Activated CD4-positive, CD25-positive, alpha-beta regulatory T cell (primary cell): ENCODE measurements at regions not wholly inside any gene's neighbourhood (a gene's known extent, or its start where the extent isn't known, plus 50 kb on each side); places are given as distances from the start of the nearest gene placed in this dataset.
"Not testable (repeated sequence)": the region's sequence is repeated elsewhere in the genome, so short reads cannot be mapped to it uniquely, and the experiment has no call there.

Experiments
- DNase-seq, 4 experiments: peaks; one replicate each; lab custom pipeline; 2025; lab: John Stamatoyannopoulos, UW

DNA sequence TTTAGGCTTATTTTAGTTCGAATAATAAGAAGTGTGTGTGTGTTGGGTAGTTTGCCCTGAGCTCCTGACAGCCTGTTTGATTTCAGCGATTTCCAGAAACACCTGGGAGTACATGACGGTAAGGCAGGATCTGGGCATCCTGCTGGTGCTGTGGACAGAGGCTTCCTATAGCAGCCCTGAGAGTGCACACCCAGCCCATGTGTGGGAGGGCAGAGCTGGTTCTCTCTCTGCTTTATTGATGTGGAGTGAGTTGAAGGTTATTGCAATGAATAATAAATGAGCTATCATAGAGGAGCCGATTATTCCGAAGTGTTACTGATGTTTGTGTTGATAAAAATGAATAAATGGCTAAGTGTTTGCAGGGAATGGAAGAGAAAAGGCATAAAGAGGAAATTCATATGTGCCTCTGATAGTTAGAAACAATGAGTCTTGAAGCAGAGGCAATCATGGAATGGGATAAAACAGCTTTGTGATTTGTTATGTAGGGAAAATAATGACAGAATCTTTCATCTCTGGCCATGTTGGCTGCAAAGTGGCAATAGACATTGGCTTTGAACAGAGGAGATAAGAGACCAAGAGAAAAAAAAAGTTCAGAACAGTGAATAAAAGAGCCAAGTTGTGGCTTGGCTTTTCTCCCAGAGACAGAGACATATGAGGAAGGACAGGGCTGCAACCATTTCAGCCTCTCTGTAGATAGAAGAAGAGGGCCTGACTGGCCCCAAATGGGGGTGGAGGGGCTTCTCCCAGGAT, 166.2 kb upstream of the CHD6 start:
- DNase-seq = no peak

DNA sequence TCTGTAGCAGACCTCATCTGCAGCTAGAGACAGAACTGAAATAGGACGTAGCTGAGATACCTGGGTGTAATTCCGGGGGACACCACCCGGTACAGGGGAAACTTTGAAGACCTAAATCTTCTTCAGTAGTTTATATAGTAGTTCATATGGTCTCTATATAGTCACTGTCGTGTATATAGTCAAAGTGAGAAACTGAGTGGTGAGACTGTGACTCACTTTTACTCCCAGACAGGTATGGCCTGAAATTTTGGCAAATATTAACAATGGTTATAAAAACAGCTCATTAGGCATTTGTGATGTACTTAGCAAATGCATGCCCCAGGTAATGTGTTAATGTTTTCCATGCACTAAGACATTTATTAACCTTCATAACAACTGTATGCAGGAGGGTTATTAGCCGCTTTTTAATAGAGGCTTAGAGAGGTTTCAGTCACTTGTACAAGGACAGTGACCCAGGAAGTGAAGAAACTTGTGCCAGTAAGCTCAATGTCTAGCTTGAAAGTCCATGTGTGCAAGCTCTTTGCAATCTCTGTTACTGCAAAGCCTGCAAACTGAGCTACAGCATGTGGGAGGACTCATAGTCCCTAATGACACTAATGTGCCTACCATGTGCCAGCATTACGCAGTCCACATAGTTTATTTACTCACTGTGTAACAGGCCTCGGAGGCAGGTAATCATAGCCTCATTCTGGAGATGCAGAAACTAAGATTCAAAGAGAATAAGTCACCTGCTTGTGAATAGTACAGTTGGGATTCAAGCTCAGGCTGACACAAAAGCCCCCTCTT, 165.4 kb upstream of the CHD6 start:
- no peak for DNase-seq

DNA sequence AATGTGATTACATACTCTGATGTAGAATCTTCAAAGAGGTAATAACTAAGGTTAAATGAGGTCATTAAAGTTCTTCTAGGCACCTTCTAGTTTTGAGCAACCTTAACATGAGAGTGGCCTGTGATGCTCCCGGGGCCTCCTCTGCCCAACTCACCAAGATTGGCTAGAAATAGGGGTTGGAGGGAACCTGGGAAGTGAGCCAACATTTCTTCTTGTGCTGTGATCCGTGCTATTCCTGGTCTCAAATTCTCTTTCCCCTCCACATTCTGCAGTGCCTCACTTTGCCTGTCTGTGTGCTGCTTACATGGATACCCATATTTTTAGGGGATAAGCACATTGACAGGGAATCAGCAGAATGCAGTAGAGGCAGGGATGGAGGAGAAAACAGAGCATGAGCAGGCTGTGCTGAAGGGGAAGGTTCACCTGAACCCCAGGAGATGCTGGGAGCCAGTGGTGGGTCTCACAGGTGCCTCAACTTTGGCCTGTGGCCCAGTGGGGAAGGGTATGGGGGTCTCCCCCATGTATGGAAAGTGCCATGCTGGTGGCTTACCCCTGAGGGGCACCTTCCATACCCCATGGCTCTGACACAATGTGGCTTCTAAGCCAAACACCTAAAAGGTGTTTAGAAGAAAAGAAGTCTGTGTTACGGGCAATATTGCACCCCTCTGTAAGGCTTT, 164.7 kb upstream of the CHD6 start:
- DNase-seq = no peak

GRCh38 chr20:41782255-41782654, 164.1 kb upstream of the CHD6 start:
- DNase-seq = no peak

DNA sequence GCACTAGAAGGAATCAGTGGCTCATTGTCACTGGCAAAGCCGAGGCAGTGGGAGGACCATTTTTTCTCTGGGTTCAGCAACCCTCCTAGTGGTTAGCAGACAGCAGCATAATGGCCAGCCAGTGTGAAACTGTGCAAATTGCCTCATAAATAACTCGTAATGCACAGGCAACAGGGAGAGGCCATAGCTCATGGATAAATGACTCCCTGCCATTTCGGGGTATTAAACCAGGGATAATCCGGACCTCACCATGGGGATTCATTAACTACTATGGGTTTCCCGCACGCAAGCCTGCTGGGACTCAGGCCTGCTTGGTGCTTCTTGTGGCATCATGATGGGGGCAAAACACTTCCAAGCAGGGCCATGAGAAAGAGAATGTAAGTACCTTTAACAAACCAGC, 158.2 kb upstream of the CHD6 start:
- no peak for DNase-seq

DNA sequence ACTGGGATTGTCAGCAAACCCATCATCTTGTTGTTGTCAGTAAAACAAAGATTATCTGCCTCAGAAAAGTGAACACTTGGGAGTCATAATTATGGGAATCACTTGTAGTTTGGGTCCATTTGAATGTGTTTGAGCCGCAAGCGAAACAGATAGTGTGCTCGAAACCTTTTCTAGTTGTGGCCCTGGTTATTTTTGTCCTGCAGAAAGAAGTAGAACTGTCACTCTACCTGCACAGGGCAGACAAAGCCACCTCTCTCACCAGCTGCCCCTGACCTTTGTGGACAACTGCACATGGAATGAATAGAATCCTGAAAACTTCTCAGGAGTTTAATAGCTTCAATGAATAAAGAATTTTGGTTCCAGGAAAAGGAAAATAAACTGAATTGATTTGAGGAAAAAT, 156.1 kb upstream of the CHD6 start:
- no peak for DNase-seq

DNA sequence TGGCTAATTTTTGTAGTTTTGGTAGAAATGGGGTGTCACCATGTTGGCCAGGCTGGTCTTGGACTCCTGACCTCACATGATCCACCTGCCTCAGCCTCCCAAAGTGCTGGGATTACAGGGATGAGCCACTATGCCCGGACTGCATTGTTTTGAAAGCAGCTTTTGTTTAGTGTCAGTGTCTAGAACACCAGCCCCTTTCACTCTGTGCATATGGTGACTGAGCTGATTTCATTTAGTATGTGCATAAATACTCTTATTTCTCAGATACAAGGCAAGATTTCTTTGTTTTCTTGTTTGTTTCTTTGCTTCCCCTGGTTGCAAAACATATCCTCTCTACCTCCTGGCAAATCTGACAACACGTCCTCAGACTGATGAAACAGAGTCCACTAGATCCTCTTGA, 152.8 kb upstream of the CHD6 start:
- no peak for DNase-seq

DNA sequence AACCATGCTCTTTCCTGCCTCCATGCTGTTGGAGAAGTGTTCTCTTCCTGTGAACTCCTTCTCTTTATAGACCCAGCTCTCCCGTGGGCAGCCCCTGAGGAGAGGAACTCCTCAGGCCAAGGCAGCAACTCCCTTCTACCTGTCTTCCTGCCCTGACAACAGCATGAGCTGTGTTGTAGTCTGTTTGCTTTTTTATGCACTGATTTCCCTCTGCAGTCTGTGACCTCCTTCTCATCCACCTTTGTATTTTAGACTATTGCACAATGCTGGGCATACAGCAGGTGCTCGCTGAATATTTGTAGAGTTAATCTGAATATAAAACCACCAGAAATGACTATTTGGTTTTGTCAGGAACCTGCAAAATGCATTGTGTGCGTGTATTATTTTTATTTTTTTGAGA, 152.2 kb upstream of the CHD6 start:
- no peak for DNase-seq

GRCh38 chr20:41769592-41770018, 151.4 kb upstream of the CHD6 start:
- DNase-seq = no peak

- DNase-seq = no peak
Observed at GRCh38 chr20:41750137-41750536, 132.0 kb upstream of the CHD6 start.

DNA sequence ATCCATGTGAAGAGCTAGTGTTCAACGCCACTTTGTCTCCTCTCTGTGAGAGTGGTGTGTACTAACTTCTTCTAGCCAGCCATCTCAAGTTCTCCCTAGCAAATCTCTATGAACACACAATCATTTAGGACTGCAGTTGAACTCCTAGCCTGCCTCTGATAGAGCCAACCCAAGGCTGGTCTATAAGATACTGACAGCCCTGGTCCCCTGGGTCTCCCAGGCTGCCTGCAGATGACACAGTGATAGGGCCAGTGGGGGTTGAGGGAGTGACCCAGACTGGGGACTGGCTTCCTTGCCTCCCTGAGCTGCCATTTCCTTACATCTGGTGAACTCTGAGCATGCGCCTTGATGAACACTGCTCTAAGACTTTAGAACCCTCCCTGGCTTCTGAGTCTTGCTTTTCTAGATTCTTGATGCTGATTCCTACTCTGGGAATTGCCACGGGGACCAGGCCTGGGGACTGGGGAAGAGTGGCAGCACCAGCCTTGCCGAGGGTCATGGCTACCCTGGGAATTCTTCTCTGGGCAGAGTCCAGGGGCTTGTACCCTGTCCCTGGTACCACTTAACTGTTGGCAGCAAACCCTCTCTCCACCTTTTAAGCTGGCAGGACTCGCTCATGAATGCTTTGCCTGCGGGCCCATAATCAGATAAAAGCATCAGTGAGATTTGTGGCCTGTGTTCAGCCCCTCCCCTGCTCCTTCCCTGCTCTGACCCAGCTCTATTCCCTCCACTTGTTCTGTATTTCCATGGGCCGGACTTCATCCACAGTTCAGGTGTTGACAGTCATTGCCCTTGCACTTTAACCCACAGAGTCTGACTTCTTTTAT, 130.8 kb upstream of the CHD6 start:
- no peak for DNase-seq

- no peak for DNase-seq
Observed at GRCh38 chr20:41748051-41748450, 129.9 kb upstream of the CHD6 start.

DNA sequence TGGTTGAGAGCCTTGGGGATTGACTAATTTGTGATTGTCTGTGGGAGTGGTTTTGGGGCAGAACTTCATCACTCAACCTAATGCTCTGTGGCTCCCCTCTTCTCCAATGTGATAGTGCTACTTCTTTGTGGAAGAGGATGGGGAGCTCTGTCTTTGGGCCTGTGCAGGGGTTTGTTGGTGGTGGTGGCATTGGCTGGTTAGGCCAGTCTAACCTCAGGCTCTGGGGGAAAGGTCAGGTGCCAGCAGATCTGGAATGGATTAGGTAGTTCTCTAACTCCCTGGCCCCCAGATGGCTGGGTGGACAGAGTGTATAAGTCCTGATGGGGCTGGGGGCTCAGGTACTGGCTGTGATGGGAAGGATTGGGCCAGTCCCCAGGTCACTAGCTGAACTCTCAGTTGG, 129.0 kb upstream of the CHD6 start:
- no peak for DNase-seq

- DNase-seq = no peak
Observed at GRCh38 chr20:41746635-41747034, 128.5 kb upstream of the CHD6 start.

GRCh38 chr20:41738604-41739206, 120.5 kb upstream of the CHD6 start:
- DNase-seq = no peak

- no peak for DNase-seq
Observed at GRCh38 chr20:41735949-41736348, 117.8 kb upstream of the CHD6 start.

- DNase-seq = no peak
Observed at GRCh38 chr20:41734506-41734945, 116.3 kb upstream of the CHD6 start.

GRCh38 chr20:41733151-41733550, 115.0 kb upstream of the CHD6 start:
- DNase-seq = no peak

DNA sequence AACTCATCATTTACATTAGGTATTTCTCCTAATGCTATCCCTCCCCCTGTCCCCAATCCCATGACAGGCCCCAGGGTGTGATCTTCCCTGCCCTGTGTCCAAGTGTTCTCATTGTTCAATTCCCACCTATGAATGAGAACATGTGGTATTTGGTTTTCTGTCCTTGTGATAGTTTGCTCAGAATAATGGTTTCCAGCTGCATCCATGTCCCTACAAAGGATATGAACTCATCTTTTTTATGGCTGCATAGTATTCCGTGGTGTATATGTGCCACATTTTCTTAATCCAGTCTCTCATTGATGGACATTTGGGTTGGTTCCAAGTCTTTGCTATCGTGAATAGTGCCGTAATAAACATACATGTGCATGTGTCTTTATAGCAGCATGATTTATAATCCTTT, 113.0 kb upstream of the CHD6 start:
- DNase-seq = not testable (repeated sequence)

DNA sequence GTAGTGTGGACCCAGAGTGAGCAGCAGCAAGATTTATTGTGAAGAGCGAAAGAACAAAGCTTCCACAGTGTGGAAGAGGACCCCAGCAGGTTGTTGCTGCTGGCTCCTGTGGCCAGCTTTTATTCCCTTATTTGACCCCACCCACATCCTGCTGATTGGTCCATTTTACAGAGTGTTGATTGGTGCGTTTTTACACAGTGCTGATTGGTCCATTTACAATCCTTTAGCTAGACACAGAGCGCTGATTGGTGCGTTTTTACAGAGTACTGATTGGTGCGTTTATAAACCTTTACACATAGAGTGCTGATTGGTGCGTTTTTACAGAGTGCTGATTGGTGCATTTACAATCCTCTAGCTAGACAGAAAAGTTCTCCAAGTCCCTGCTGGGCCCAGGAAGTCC, 109.5 kb upstream of the CHD6 start:
- DNase-seq = not testable (repeated sequence)

DNA sequence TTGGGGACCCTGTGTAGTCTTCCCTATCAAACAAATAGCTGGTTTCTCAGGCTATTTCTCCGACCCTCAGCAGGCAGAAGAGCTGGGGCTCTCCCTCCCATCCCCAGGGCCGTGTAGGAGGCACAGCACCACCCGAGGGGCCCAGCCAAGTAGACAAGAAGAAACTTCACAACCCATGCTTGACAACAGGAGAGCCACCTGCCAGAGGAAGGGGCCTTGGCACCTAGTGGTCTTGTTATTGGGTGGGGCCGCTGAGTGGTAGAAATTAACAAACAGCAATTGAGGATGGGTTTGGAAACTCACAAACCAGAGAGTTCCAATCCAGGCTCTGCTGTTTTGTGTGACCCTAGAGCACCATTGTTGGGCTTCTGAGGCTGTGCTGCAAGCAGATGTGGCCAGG, 108.5 kb upstream of the CHD6 start:
- no peak for DNase-seq

- DNase-seq = no peak
Observed at GRCh38 chr20:41719151-41719550, 101.0 kb upstream of the CHD6 start.
